Stomach smooth muscle (tissue), 2 donors: ENCODE measurements at regions not wholly inside any gene's neighbourhood (a gene's known extent, or its start where the extent isn't known, plus 50 kb on each side); places are given as distances from the start of the nearest gene placed in this dataset.
A peak's percentile ranks its signal among the peaks of the same experiment; 100 is the strongest.
"Not testable (repeated sequence)": the region's sequence is repeated elsewhere in the genome, so short reads cannot be mapped to it uniquely, and the experiment has no call there.

Source experiments
- H3K27ac ChIP-seq: one replicate; pipeline ENCODE4 v1.7.0; 2013; ENCODE audit warnings: mild to moderate bottlenecking, low read length, inconsistent platforms
- H3K27me3 ChIP-seq, 2 donors: one replicate each; pipeline ENCODE4 v1.7.0; 2013; ENCODE audit warnings: low read length in 2 of 2; ENCODE audit not compliant: insufficient read depth in 2 of 2, control insufficient read depth in 1 of 2
- H3K36me3 ChIP-seq, 2 donors: one replicate each; pipeline ENCODE4 v1.7.0; 2013; ENCODE audit warnings: low read length in 2 of 2; ENCODE audit not compliant: control insufficient read depth in 2 of 2, insufficient read depth in 2 of 2
- H3K4me1 ChIP-seq: one replicate; pipeline ENCODE4 v1.7.0; 2013; ENCODE audit warnings: low read length; ENCODE audit not compliant: control insufficient read depth, insufficient read depth
- H3K4me3 ChIP-seq, 2 donors: one replicate each; pipeline ENCODE4 v1.7.0; 2013; ENCODE audit warnings: low read length in 2 of 2
- H3K9ac ChIP-seq, 2 donors: one replicate each; pipeline ENCODE4 v1.7.0; 2013; ENCODE audit warnings: low read length in 2 of 2, mild to moderate bottlenecking in 1 of 2
- H3K9me3 ChIP-seq, 2 donors: one replicate each; pipeline ENCODE4 v1.7.0; 2013; ENCODE audit warnings: low read length in 2 of 2; ENCODE audit not compliant: control insufficient read depth in 2 of 2
- donor health status: healthy.
- donor health status: Pancreatic carcinoma.

GRCh38 chr4:123640824-123641223, 244.2 kb downstream of the SPRY1 start:
- H3K36me3 ChIP-seq = no peaks in the 10 kb centered on the region
- H3K27ac ChIP-seq = no peak overlapping the region
- H3K27me3 ChIP-seq = no peaks in the 10 kb centered on the region

GRCh38 chr4:123643691-123644090, 247.1 kb downstream of the SPRY1 start:
- Histone ChIP-seq H3K4me1 (no peaks in the 10 kb centered on the region), H3K27ac (no peak overlapping the region)

More at GRCh38 chr4:123640824-123641223, 244.2 kb downstream of the SPRY1 start:
- no peaks in the 10 kb centered on the region for H3K4me1 ChIP-seq
- no peak overlapping the region for H3K4me3 ChIP-seq
- no peak overlapping the region for H3K9ac ChIP-seq
- H3K9me3 ChIP-seq = no peaks in the 10 kb centered on the region

GRCh38 chr4:123649250-123649644, 252.7 kb downstream of the SPRY1 start:
- peak overlapping the region; percentile 27 to 37 for H3K9ac ChIP-seq
- H3K27ac ChIP-seq = peak overlapping the region; percentile 82
- H3K27me3 ChIP-seq = no peaks in the 10 kb centered on the region
- H3K9me3 ChIP-seq = no peaks in the 10 kb centered on the region
- H3K36me3 ChIP-seq = no peaks in the 10 kb centered on the region
- H3K4me3 ChIP-seq = peak overlapping the region in 1 of 2 donors; percentile 44
- H3K4me1 ChIP-seq = peaks cover 16% of the 10 kb centered on the region

More at GRCh38 chr4:123643691-123644090, 247.1 kb downstream of the SPRY1 start:
- no peaks in the 10 kb centered on the region for H3K9me3 ChIP-seq
- H3K9ac ChIP-seq = no peak overlapping the region
- no peaks in the 10 kb centered on the region for H3K27me3 ChIP-seq
- H3K36me3 ChIP-seq = no peaks in the 10 kb centered on the region
- no peak overlapping the region for H3K4me3 ChIP-seq

DNA sequence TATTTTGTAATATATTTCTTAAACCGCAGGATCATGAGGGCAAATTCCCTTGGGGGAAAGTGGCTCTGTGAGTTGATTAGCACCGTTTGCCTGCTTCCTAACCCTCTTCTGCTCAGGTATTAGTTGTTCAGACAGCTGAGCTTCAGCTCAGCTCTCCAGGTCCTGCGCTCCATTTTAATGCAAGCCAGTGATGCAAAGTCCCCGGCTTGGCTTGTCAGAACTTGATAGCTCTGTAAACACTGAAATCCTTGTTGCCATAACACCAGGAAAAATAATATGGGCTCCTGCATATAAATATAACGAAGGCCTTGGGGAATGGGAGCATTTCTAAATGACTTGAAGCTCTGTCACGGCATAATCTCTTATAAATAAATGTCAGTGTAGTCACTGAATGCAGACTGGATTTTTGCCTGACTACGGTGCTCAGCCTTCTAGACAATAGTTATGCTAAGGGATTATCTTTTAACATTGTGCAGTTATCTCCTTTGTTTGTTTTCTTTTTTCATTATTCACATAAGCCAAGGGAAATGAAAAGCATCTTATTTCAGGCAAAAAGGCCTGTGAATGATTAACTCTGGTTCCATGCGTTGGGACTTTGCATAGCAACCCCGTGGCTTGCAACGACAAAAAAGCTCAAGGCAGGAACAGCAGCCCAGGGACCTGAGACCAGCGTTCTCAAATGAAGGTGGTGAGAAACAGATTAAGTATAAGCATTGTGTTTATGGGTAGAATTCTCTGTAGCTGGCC, 253.2 kb downstream of the SPRY1 start:
- Histone ChIP-seq H3K9me3 (no peaks in the 10 kb centered on the region), H3K27ac (peak overlapping the region; percentile 82), H3K36me3 (no peaks in the 10 kb centered on the region), H3K27me3 (no peaks in the 10 kb centered on the region), H3K9ac (peak overlapping the region; percentile 27 to 37), H3K4me1 (peaks cover 16% of the 10 kb centered on the region), H3K4me3 (peak overlapping the region; percentile 36 to 44)

GRCh38 chr4:123651066-123651465, 254.5 kb downstream of the SPRY1 start:
- Histone ChIP-seq H3K4me3 (no peak overlapping the region), H3K9ac (no peak overlapping the region), H3K27me3 (no peaks in the 10 kb centered on the region), H3K27ac (peak overlapping the region; percentile 65), H3K4me1 (peaks cover 16% of the 10 kb centered on the region), H3K9me3 (no peaks in the 10 kb centered on the region), H3K36me3 (no peaks in the 10 kb centered on the region)

DNA sequence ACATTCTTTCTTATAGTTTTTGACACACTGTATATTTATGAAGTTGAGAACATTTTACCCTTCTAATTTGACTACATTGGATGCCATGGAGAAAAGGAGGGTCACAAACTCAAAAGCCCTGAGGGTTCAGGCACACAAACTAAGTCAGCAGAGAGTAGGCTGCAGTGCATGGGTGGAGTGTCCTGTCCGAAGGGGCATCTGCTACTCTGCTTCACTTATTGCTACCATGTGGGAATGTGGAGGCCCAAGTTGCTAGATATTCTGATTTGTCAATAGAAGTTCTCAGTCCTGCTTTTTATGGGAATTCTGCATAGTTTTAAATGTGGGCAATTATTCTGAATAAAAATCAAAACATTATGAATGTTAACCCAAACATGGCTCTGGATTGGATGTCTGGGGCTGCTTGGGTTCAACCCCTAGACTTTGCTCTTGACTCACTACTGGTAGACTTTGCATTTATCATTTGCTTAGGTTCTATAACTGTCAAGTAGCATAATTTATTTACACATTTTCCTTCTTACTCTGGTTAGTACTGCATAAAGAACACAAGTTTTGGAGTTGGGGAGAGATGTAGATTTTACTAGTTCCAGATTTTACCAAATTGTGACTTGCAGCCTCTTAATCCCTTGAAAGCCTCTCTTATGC, 255.1 kb downstream of the SPRY1 start:
- Histone ChIP-seq H3K27me3 (no peaks in the 10 kb centered on the region), H3K36me3 (no peaks in the 10 kb centered on the region), H3K4me3 (no peak overlapping the region), H3K27ac (peak overlapping the region; percentile 65), H3K9me3 (no peaks in the 10 kb centered on the region), H3K9ac (no peak overlapping the region), H3K4me1 (peaks cover 16% of the 10 kb centered on the region)

- Histone ChIP-seq H3K9me3 (no peaks in the 10 kb centered on the region), H3K36me3 (no peaks in the 10 kb centered on the region), H3K4me1 (peaks cover 16% of the 10 kb centered on the region), H3K4me3 (no peak overlapping the region), H3K9ac (no peak overlapping the region), H3K27me3 (no peaks in the 10 kb centered on the region), H3K27ac (no peak overlapping the region)
Observed at GRCh38 chr4:123652476-123652875, 255.9 kb downstream of the SPRY1 start.

DNA sequence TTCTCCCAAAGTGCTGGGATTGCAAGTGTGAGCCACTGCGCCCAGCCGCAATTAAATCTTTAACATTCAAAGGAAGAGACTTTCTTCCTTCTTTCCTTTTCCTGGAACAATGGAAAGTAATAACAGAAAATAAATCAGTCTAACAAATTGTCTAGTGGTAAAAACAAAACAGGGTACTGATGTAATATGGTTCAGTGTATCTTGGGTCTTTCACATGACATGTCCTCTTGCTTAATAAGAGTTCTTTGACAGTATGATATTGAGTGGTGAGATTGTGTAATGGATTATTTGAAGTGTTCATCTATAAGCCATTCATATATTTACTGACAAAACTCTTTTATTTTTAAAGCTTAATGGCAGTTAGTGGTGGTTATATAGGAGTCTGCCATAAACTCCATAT, 256.6 kb downstream of the SPRY1 start:
- Histone ChIP-seq H3K9me3 (no peaks in the 10 kb centered on the region), H3K27ac (no peak overlapping the region), H3K9ac (no peak overlapping the region), H3K27me3 (no peaks in the 10 kb centered on the region), H3K4me3 (no peak overlapping the region), H3K4me1 (peaks cover 16% of the 10 kb centered on the region), H3K36me3 (no peaks in the 10 kb centered on the region)

- H3K9me3 ChIP-seq, H3K36me3 ChIP-seq, H3K9ac ChIP-seq, H3K27me3 ChIP-seq, H3K27ac ChIP-seq, H3K4me1 ChIP-seq, H3K4me3 ChIP-seq: not testable (repeated sequence)
Observed at GRCh38 chr4:123656746-123657294, 260.2 kb downstream of the SPRY1 start.

DNA sequence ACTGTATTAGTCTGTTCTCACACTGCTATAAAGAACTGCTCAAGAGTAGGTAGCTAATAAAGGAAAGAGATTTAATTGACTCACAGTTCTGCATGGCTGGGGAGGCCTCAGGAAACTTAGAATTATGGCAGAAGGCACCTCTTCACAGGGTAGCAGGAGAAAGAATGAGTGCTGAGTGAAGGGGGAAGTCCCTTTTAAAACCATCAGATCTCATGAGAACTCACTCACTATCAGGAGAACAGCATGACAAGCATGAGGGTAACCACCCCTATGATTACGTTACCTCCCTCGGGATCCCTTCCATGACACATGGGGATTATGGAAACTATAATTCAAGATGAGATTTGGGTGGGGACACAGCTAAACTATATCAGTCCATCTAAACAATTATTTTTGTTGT, 261.0 kb downstream of the SPRY1 start:
- H3K4me3 ChIP-seq, H3K36me3 ChIP-seq, H3K9ac ChIP-seq, H3K27ac ChIP-seq, H3K9me3 ChIP-seq, H3K27me3 ChIP-seq, H3K4me1 ChIP-seq: not testable (repeated sequence)

DNA sequence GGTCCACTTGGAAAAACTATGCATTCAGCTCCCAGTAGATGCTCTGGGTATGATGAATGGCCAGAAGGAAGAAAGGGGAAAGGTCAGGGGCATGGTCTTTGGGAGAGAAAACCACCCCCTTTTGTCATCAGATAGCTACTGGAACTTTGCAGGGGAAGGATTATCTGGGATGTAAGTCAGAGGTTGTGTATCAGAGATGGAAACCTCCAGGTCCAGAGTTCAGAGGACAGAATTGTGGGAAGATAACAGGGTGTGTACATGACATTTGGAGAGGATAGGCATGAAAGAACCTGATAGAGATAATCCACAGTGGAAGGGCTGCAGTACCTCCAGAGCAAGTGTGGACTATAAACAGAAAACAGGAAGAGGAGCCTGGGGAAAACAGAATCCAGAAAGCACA, 262.7 kb downstream of the SPRY1 start:
- Histone ChIP-seq H3K9ac (no peak overlapping the region), H3K27me3 (no peaks in the 10 kb centered on the region), H3K4me1 (no peaks in the 10 kb centered on the region), H3K36me3 (no peaks in the 10 kb centered on the region), H3K27ac (no peak overlapping the region), H3K9me3 (no peaks in the 10 kb centered on the region), H3K4me3 (no peak overlapping the region)
